Kidney epithelial cell (primary cell): ENCODE measurements at regions not wholly inside any gene's neighbourhood (a gene's known extent, or its start where the extent isn't known, plus 50 kb on each side); places are given as distances from the start of the nearest gene placed in this dataset.

ENCODE experiments used
- DNase-seq: peaks from one replicate; pipeline ENCODE4 v3.0.0-alpha.2; 2010; ENCODE audit warnings: low read depth
- H3K27me3 ChIP-seq: 2 replicates; pipeline ENCODE4 v1.6.0; 2011; ENCODE audit warnings: low read length; ENCODE audit not compliant: control insufficient read depth, insufficient read depth
- H3K36me3 ChIP-seq: 2 replicates; pipeline ENCODE4 v1.5.1; 2011; ENCODE audit warnings: low read length; ENCODE audit not compliant: control insufficient read depth, insufficient read depth
- H3K4me3 ChIP-seq: 2 replicates; pipeline ENCODE4 v1.5.1; 2011; ENCODE audit warnings: low read depth, mild to moderate bottlenecking, control low read depth, low read length
- TF ChIP-seq, protein P1 (sequence below): IDR thresholded peaks from 2 replicates; pipeline ENCODE4 v1.5.1; 2011; ENCODE audit warnings: mild to moderate bottlenecking, moderate library complexity, low read length, control low read depth, inconsistent platforms; ENCODE audit not compliant: insufficient read depth, poor library complexity, severe bottlenecking

DNA sequence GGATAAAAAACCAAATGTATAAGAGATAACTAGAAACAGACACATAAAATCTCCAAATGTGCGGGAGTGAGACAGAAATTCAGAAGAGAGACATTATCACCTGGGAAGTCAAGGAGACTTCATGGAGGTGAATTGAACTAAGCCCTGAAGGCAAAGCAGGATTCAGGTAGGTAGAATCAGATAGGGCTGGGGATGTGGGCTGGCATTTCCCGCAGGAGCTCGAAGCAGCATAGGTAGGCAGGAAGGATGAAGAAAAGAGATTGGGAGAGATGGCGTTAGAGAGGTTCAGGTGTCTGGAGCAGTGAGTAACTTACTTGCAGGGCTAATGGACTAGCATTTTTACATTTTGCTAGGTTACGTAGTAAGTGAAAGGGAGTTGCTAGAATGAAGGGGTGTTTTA lies 58.2 kb upstream of the NRP1 start:
- Histone ChIP-seq H3K27me3 (no peaks in the 10 kb centered on the region), H3K36me3 (no peaks in the 10 kb centered on the region), H3K4me3 (no peak overlapping the region)
- no peak for DNase-seq
- TF ChIP-seq, protein P1, sequence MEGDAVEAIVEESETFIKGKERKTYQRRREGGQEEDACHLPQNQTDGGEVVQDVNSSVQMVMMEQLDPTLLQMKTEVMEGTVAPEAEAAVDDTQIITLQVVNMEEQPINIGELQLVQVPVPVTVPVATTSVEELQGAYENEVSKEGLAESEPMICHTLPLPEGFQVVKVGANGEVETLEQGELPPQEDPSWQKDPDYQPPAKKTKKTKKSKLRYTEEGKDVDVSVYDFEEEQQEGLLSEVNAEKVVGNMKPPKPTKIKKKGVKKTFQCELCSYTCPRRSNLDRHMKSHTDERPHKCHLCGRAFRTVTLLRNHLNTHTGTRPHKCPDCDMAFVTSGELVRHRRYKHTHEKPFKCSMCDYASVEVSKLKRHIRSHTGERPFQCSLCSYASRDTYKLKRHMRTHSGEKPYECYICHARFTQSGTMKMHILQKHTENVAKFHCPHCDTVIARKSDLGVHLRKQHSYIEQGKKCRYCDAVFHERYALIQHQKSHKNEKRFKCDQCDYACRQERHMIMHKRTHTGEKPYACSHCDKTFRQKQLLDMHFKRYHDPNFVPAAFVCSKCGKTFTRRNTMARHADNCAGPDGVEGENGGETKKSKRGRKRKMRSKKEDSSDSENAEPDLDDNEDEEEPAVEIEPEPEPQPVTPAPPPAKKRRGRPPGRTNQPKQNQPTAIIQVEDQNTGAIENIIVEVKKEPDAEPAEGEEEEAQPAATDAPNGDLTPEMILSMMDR: no peak

DNA sequence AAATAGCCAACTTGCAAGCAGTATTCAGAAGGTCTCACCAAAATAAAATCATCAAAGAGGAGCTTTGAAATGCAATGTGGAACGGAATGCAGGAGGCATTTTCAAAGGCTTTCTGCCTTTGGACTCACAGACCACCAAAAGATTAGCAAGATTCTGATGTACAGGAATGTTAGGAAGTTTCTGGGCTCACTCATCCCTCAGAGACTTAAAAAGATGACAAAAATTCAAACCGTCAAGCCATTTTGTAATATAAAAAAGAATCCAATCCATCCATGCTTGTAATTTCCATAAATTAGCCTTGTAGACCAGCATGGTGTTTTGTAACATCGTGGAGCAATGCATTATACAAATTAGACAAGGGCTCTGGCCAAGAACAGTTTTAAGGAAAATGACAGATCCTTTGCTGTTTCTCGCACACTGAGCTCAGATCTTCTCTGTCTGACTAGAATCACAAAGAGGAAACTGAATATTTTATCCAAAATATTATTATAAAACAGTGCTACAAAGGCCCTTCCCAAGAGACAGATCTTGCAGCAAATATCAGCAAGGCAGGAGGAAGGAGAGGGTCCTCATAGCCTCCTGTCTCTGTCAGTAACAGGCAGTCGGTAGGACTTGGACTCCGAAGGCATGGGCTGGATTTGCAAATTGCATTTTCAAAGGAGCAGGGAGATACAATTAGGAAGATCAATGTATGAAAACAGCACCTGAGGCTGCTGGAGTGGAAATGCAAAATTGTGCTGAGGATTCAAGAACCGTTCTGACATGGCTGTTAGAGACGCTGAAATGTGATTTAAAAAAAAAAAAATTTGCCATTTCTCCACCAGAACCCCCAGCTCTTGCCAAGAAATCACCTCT lies 57.4 kb upstream of the NRP1 start:
- Histone ChIP-seq H3K36me3 (no peaks in the 10 kb centered on the region), H3K27me3 (no peaks in the 10 kb centered on the region), H3K4me3 (no peak overlapping the region)
- DNase-seq: no peak
- TF ChIP-seq, protein P1: no peak

DNA sequence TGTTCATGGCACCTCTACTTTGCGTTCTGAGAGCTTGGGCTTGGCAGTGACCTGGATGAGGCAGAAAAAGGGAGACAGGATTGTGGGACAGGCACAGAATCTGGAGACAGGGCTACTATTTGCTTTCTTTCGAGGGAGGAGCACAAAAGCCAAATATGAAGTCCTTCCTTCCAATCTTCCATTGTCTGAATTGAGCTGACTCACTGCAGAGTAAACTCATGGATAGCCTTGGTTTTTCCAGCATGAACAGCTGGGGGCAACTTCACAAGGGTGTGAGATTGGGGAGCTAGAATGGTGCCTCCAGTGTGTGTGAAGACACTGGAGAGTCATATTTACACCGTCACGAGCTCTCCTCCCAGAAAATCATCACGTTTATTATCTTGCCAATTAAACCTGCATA lies 55.6 kb upstream of the NRP1 start:
- no peak overlapping the region for H3K4me3 ChIP-seq
- no peaks in the 10 kb centered on the region for H3K36me3 ChIP-seq
- no peaks in the 10 kb centered on the region for H3K27me3 ChIP-seq
- TF ChIP-seq, protein P1: no peak
- DNase-seq: no peak

DNA sequence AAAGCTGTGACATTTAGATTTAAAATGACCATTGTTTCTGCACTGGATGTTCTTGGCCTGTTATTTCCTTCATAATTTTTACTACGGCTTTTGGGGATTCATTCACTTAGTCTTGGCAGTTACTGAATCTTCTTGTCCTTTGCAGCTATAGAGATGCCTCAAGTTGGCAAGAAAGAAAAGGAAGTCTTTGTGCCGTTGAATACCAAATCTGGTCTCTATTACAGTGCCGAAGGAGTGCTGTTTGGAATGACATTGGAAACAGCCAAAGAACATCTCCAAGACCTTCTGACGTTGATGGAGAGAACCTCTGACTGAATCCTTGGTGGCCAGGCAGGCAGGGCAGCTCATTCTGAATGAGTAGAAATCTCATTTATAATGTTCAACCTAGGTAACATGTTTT lies 54.3 kb upstream of the NRP1 start:
- Histone ChIP-seq H3K36me3 (no peaks in the 10 kb centered on the region), H3K27me3 (no peaks in the 10 kb centered on the region), H3K4me3 (no peak overlapping the region)
- DNase-seq: no peak
- TF ChIP-seq, protein P1: no peak

DNA sequence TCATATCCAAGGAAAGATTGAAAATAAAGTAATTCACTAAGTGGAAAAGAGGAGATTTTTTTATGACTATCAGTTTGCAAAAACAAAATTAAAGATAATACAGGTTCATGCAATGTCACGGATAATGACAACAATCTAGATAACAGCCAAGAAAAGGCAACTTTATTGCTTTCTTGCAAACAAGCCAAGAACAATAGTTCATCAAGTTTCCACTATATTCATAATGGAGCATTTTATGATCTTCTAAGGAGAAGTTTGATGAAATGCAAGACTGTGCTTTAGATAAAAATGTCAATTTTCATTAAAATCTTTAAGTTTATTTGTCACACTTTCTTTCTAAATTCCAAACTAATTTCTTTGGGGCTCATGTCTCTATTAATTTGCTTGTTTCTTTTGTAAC lies 53.9 kb upstream of the NRP1 start:
- H3K27me3 ChIP-seq: no peaks in the 10 kb centered on the region
- TF ChIP-seq, protein P1: no peak
- DNase-seq: no peak
- H3K36me3 ChIP-seq: no peaks in the 10 kb centered on the region
- no peak overlapping the region for H3K4me3 ChIP-seq

DNA sequence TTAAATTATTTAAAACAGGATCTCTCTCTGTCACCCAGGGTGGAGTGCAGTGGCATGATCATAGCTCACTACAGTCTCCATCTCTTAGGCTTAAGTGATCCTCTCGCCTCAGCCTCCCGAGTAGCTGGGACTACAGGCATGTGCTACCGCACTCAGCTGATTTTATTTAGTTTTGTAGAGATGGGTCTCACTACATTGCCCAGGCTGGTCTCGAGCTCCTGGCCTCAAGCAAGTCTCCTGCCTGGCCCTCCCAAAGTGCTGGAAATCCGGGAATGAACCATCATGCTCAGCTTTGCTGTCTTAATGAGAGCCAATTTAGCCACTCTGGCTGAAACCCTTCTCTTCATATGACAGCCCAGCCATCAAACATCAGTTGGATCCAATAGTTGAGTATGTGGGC lies 53.3 kb upstream of the NRP1 start:
- TF ChIP-seq, protein P1: no peak

More for the DNA sequence above, 53.3 kb upstream of the NRP1 start:
- DNase-seq: no peak
- Histone ChIP-seq H3K27me3 (no peaks in the 10 kb centered on the region), H3K36me3 (no peaks in the 10 kb centered on the region), H3K4me3 (no peak overlapping the region)
